GM12878 (cell line): ENCODE measurements at regions not wholly inside any gene's neighbourhood (a gene's known extent, or its start where the extent isn't known, plus 50 kb on each side); places are given as distances from the start of the nearest gene placed in this dataset.
A peak's percentile ranks its signal among the peaks of the same experiment; 100 is the strongest.

ENCODE experiments used
- ATAC-seq: fragments of 200-7000 bp; cut with Tn5 transposase; 3 replicates; pipeline ENCODE4 v1.9.1; 2020; ENCODE audit warnings: mild to moderate bottlenecking, moderate library complexity
- BruUV-seq: library from RNA; stranded (reverse); fragments of 400-500 nt; replicated peaks from 2 replicates; lab custom pipeline; 2021; lab: Mats Ljungman, UMichigan
- CTCF ChIA-PET: fragments of 300-600 bp; sonication (Branson Sonifier 250); formaldehyde crosslinking; extraction: SDS; loops from one replicate; lab custom pipeline; 2021; ENCODE audit warnings: inconsistent platforms; lab: Yijun Ruan, JAX
- POLR2A ChIA-PET: fragments of 350-600 bp; formaldehyde crosslinking; extraction: SDS; loops from one replicate; lab custom pipeline; 2021; ENCODE audit warnings: inconsistent platforms; lab: Charles Lee
- RAD21 ChIA-PET: fragments of 300-600 bp; sonication (Branson Sonifier 250); formaldehyde crosslinking; loops from one replicate; lab custom pipeline; 2023; ENCODE audit warnings: antibody characterized with exemption; ENCODE audit not compliant: unreplicated experiment; lab: Charles Lee
- SMC1A ChIA-PET: fragments of 300-600 bp; sonication (Branson Sonifier 250); formaldehyde crosslinking; loops from one replicate; lab custom pipeline; 2023; ENCODE audit not compliant: unreplicated experiment, uncharacterized antibody; lab: Charles Lee
- DNase-seq: peaks from one replicate; pipeline ENCODE4 v3.0.0-alpha.2; 2011; ENCODE audit warnings: low read depth, low spot score
- FAIRE-seq: peaks from 3 replicates; lab custom pipeline; 2011; peaks lifted over from hg19 to GRCh38; lab: Jason Lieb, UNC
- H2AFZ ChIP-seq: 2 replicates; pipeline ENCODE4 v1.6.0; 2011; ENCODE audit warnings: low read depth, low read length, control low read depth; ENCODE audit not compliant: control insufficient read depth
- H3K27ac ChIP-seq: 2 replicates; pipeline ENCODE4 v1.5.1; 2011; ENCODE audit warnings: control low read depth; ENCODE audit not compliant: control insufficient read depth, insufficient read depth
- H3K27me3 ChIP-seq, 2 experiments: replicated peaks in 1 of 2; 2 replicates each; pipeline versions ENCODE4 v1.6.0 to v1.6.1; 2011; ENCODE audit warnings: low read length in 1 of 2; ENCODE audit not compliant: control insufficient read depth in 2 of 2, insufficient read depth in 2 of 2
- H3K36me3 ChIP-seq, 2 experiments: 2 replicates each; pipeline ENCODE4 v1.5.1; 2011; ENCODE audit warnings: low read length in 1 of 2; ENCODE audit not compliant: control insufficient read depth in 2 of 2, insufficient read depth in 2 of 2
- H3K4me1 ChIP-seq: 2 replicates; pipeline ENCODE4 v1.6.1; 2011; ENCODE audit warnings: mild to moderate bottlenecking, low read length, moderate library complexity, mixed read lengths; ENCODE audit not compliant: control insufficient read depth, insufficient read depth
- H3K4me2 ChIP-seq: 2 replicates; pipeline ENCODE4 v1.6.0; 2011; ENCODE audit warnings: control low read depth; ENCODE audit not compliant: control insufficient read depth, insufficient read depth
- H3K4me3 ChIP-seq: fragments of 200-600 bp; sonication (generic); 2 replicates; pipeline ENCODE4 v1.5.1; 2016
- H3K79me2 ChIP-seq: 2 replicates; pipeline ENCODE4 v1.6.0; 2011; ENCODE audit warnings: low read length; ENCODE audit not compliant: control insufficient read depth, insufficient read depth
- H3K9ac ChIP-seq: 2 replicates; pipeline ENCODE4 v1.8.0; 2011; ENCODE audit warnings: low read length, control low read depth, mixed read lengths; ENCODE audit not compliant: control insufficient read depth, insufficient read depth
- H3K9me3 ChIP-seq: replicated peaks from 3 replicates; pipeline ENCODE4 v1.5.1; 2011; ENCODE audit warnings: mild to moderate bottlenecking, low read length; ENCODE audit not compliant: control insufficient read depth, insufficient read depth
- H4K20me1 ChIP-seq: 2 replicates; pipeline ENCODE4 v1.6.0; 2011; ENCODE audit not compliant: control insufficient read depth, insufficient read depth
- EP300 ChIP-seq, 2 experiments: fragments of 150-350 bp in 1 of 2; IDR thresholded peaks; 2 replicates each; pipeline ENCODE4 v1.6.1; 2011 to 2012; ENCODE audit warnings: low read depth in 2 of 2, low read length in 2 of 2, borderline replicate concordance in 1 of 2, improper control_type of control experiment in 1 of 2, inconsistent platforms in 1 of 2; ENCODE audit not compliant: control insufficient read depth in 1 of 2
- HSF1 ChIP-seq: fragments of 150-350 bp; IDR thresholded peaks from 2 replicates; pipeline ENCODE4 v1.6.1; 2014; ENCODE audit warnings: mild to moderate bottlenecking, low read depth, low read length
- IRF4 ChIP-seq: IDR thresholded peaks from 2 replicates; pipeline ENCODE4 v1.6.1; 2011; ENCODE audit warnings: low read depth, low read length
- POLR2AphosphoS2 ChIP-seq: IDR thresholded peaks from 2 replicates; pipeline ENCODE4 v1.6.1; 2011; ENCODE audit warnings: low read depth, mild to moderate bottlenecking, low read length, improper control_type of control experiment, moderate library complexity
- RB1 ChIP-seq: fragments of 450-650 bp; formaldehyde crosslinking; IDR thresholded peaks from 2 replicates; pipeline ENCODE4 v1.6.1; 2017; ENCODE audit warnings: mild to moderate bottlenecking, borderline replicate concordance
- RELB ChIP-seq: fragments of 450-650 bp; IDR thresholded peaks from 2 replicates; pipeline ENCODE4 v1.6.1; 2017; ENCODE audit warnings: low read depth, mild to moderate bottlenecking, moderate library complexity
- RUNX3 ChIP-seq: IDR thresholded peaks from 2 replicates; pipeline ENCODE4 v1.6.1; 2012; ENCODE audit warnings: low read length, inconsistent platforms
- SMARCA5 ChIP-seq: fragments of 450-650 bp; IDR thresholded peaks from 2 replicates; pipeline ENCODE4 v1.6.1; 2017; ENCODE audit warnings: mild to moderate bottlenecking
- SREBF2 ChIP-seq: IDR thresholded peaks from 2 replicates; pipeline ENCODE4 v1.6.1; 2012; ENCODE audit warnings: mild to moderate bottlenecking, low read length
- TARDBP ChIP-seq: IDR thresholded peaks from 2 replicates; pipeline ENCODE4 v1.6.1; 2016; ENCODE audit warnings: borderline replicate concordance
- ZNF24 ChIP-seq: fragments of 450-650 bp; IDR thresholded peaks from 2 replicates; pipeline ENCODE4 v1.6.1; 2017; ENCODE audit warnings: antibody characterized with exemption, mild to moderate bottlenecking
- ZZZ3 ChIP-seq: IDR thresholded peaks from 2 replicates; pipeline ENCODE4 v1.6.1; 2011; ENCODE audit warnings: low read depth; ENCODE audit not compliant: control insufficient read depth, insufficient read length
- WGBS: methylation state at CpG from one replicate; pipeline ENCODE4 v1.1.6; 2016; ENCODE audit warnings: low lambda C conversion rate; ENCODE audit not compliant: insufficient replicate concordance, insufficient coverage; ENCODE audit errors: missing lambda C conversion rate; 5-methylcytosine and 5-hydroxymethylcytosine counted together
- in situ Hi-C: fragments of 300-500 bp; cut with MboI; formaldehyde crosslinking; loops from 9 replicates; pipeline ENCODE4 v1.14.3; 2018; ENCODE audit warnings: mixed read lengths
- intact Hi-C: fragments of 100-400 bp; cut with micrococcal nuclease; formaldehyde crosslinking; loops from one replicate; pipeline ENCODE4 v1.14.2; 2022; ENCODE audit not compliant: unreplicated experiment

- intact Hi-C loops (loop anchor here (5.0 kb wide), 1 partner anchor 35 kb away; no protein-coding TSS in a partner anchor), in situ Hi-C loops (no loop called here)
- Histone ChIP-seq H3K27me3 (no peaks in the 10 kb centered on the region), H3K27ac (no peak overlapping the region), H3K9ac (no peak overlapping the region), H3K36me3 (no peaks in the 10 kb centered on the region), H3K9me3 (no peaks in the 10 kb centered on the region; the same call in 2 of the 3 replicates), H2AFZ (no peak overlapping the region), H3K4me3 (no peak overlapping the region), H3K79me2 (no peaks in the 10 kb centered on the region), H4K20me1 (no peaks in the 10 kb centered on the region), H3K4me2 (peak overlapping the region; percentile 22; the same call in 1 of the 2 replicates), H3K4me1 (peaks cover 28% of the 10 kb centered on the region)
- DNase-seq (no peak), ATAC-seq (peak; percentile 53), FAIRE-seq (no peak)
- SMC1A ChIA-PET, result interaction anchor here (0.5 to 9.8 kb wide), 24 partner anchors 9 to 541 kb away, joined by 3 to 79 read pairs (median 4); no protein-coding TSS in a partner anchor
- BruUV-seq, result no TSS peak
- POLR2A ChIA-PET, result interaction anchor here (0.6 to 2.2 kb wide), 10 partner anchors 9 to 370 kb away, joined by 3 to 7 read pairs (median 4); no protein-coding TSS in a partner anchor
- 0 out of 4 replicates have a peak, but pooled peaks of 1 of the 2 experiments have one; percentile 10 for TF ChIP-seq EP300 (IDR thresholded peaks at IDR 0.05; ENCODE audit: borderline replicate concordance in 1 of 2, control insufficient read depth in 1 of 2, low read depth in 2 of 2, low read length in 2 of 2)
- no peak for TF ChIP-seq SMARCA5
- peak; percentile 67 for TF ChIP-seq ZNF24
- TF ChIP-seq RUNX3, result peak; percentile 14; the same call in 1 of the 2 replicates
- CTCF ChIA-PET, result interaction anchor here (1.0 to 4.4 kb wide), 7 partner anchors 45 to 260 kb away, joined by 3 to 25 read pairs (median 3); no protein-coding TSS in a partner anchor
- 60% methylated on average over 5 of the region's 5 CpGs for WGBS
- RAD21 ChIA-PET, result interaction anchor here (0.6 to 5.5 kb wide), 17 partner anchors 8 to 1972 kb away, joined by 3 to 44 read pairs (median 5); no protein-coding TSS in a partner anchor
These were observed 101.8 kb upstream of the EGLN3 start for GRCh38 chr14:34052658-34053014.

- no peaks in the 10 kb centered on the region for H4K20me1 ChIP-seq
- ATAC-seq, result peak; percentile 78
- 5% methylated on average over 5 of the region's 5 CpGs for WGBS
- ChIA-PET RAD21 (interaction anchor here (0.6 to 5.5 kb wide), 18 partner anchors 8 to 1971 kb away, joined by 3 to 44 read pairs (median 4); no protein-coding TSS in a partner anchor), CTCF (interaction anchor here (0.6 to 2.8 kb wide), 14 partner anchors 8 to 280 kb away, joined by 3 to 19 read pairs (median 3); no protein-coding TSS in a partner anchor), SMC1A (interaction anchor here (0.5 to 9.8 kb wide), 27 partner anchors 9 to 540 kb away, joined by 3 to 79 read pairs (median 4); no protein-coding TSS in a partner anchor), POLR2A (interaction anchor here (0.6 to 2.2 kb wide), 10 partner anchors 16 to 369 kb away, joined by 3 to 7 read pairs (median 4); no protein-coding TSS in a partner anchor)
- H3K79me2 ChIP-seq, result no peaks in the 10 kb centered on the region
- H3K4me2 ChIP-seq, result peak overlapping the region; percentile 48
- DNase-seq, result peak; percentile 76
- in situ Hi-C loops, result no loop called here
- FAIRE-seq, result no peak
- H3K4me1 ChIP-seq, result peaks cover 28% of the 10 kb centered on the region
- no peaks in the 10 kb centered on the region for H3K36me3 ChIP-seq
- H3K27me3 ChIP-seq, result no peaks in the 10 kb centered on the region
- no peak overlapping the region for H3K9ac ChIP-seq
- no peak overlapping the region for H3K4me3 ChIP-seq
- H3K27ac ChIP-seq, result no peak overlapping the region
- no peaks in the 10 kb centered on the region; the same call in 2 of the 3 replicates for H3K9me3 ChIP-seq
- no TSS peak for BruUV-seq
- H2AFZ ChIP-seq, result peak overlapping the region; percentile 34; the same call in 1 of the 2 replicates
- intact Hi-C loops, result loop anchor here (5.0 kb wide), 1 partner anchor 35 kb away; no protein-coding TSS in a partner anchor
- no peak for TF ChIP-seq POLR2AphosphoS2
- peak; percentile 53; the same call in 1 of the 2 replicates for TF ChIP-seq IRF4
- no peak for TF ChIP-seq SREBF2
- no peak for TF ChIP-seq TARDBP
- TF ChIP-seq HSF1, result no peak
- 0 out of 2 replicates have a peak, but pooled peaks have one; percentile 38 for TF ChIP-seq RB1
- peak; percentile 46; the same call in 1 of the 2 replicates for TF ChIP-seq RELB
- TF ChIP-seq ZZZ3, result no peak
These were observed 101.2 kb upstream of the EGLN3 start for GRCh38 chr14:34051966-34052657.
